Thyroid gland (tissue), 4 donors: ENCODE measurements at regions not wholly inside any gene's neighbourhood (a gene's known extent, or its start where the extent isn't known, plus 50 kb on each side); places are given as distances from the start of the nearest gene placed in this dataset.

Experiments used
- POLR2A ChIP-seq, 2 donors: fragments of 450-650 bp; IDR thresholded peaks; one replicate each; pipeline ENCODE4 v1.6.1; 2017; ENCODE audit warnings: antibody characterized with exemption in 2 of 2, mild to moderate bottlenecking in 2 of 2, moderate library complexity in 1 of 2
- TF ChIP-seq, protein P1 (sequence below), 6 experiments: fragments of 200-600 bp in 3 of 6; fragments of 450-650 bp in 3 of 6; sonication (generic) in 3 of 6; IDR thresholded peaks; one replicate each; pipeline ENCODE4 v1.5.1; 2016 to 2019; ENCODE audit warnings: antibody characterized with exemption in 6 of 6, mild to moderate bottlenecking in 2 of 6, inconsistent platforms in 1 of 6, moderate library complexity in 1 of 6

GRCh38 chr16:79303959-79304387 is 296.6 kb downstream of the MAF start:
- TF ChIP-seq, protein P1, sequence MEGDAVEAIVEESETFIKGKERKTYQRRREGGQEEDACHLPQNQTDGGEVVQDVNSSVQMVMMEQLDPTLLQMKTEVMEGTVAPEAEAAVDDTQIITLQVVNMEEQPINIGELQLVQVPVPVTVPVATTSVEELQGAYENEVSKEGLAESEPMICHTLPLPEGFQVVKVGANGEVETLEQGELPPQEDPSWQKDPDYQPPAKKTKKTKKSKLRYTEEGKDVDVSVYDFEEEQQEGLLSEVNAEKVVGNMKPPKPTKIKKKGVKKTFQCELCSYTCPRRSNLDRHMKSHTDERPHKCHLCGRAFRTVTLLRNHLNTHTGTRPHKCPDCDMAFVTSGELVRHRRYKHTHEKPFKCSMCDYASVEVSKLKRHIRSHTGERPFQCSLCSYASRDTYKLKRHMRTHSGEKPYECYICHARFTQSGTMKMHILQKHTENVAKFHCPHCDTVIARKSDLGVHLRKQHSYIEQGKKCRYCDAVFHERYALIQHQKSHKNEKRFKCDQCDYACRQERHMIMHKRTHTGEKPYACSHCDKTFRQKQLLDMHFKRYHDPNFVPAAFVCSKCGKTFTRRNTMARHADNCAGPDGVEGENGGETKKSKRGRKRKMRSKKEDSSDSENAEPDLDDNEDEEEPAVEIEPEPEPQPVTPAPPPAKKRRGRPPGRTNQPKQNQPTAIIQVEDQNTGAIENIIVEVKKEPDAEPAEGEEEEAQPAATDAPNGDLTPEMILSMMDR (IDR thresholded peaks at IDR 0.05), result no peak
- no peak for TF ChIP-seq POLR2A (IDR thresholded peaks at IDR 0.05)
